GM12874 (cell line): ENCODE measurements at regions not wholly inside any gene's neighbourhood (a gene's known extent, or its start where the extent isn't known, plus 50 kb on each side); places are given as distances from the start of the nearest gene placed in this dataset.
A peak's percentile ranks its signal among the peaks of the same experiment; 100 is the strongest.

Source experiments
- CTCF ChIP-seq: IDR thresholded peaks from 2 replicates; pipeline ENCODE4 v1.5.1; 2011; ENCODE audit warnings: low read depth, mild to moderate bottlenecking, control low read depth, low read length, moderate library complexity; ENCODE audit not compliant: insufficient read depth

- no peak for TF ChIP-seq CTCF
Observed at GRCh38 chr11:28684011-28684586, 575.9 kb downstream of the METTL15 start.

- no peak for TF ChIP-seq CTCF
Observed at GRCh38 chr11:28679795-28680468, 571.7 kb downstream of the METTL15 start.

- TF ChIP-seq CTCF = no peak
Observed at GRCh38 chr11:28677721-28678120, 569.5 kb downstream of the METTL15 start.

- no peak for TF ChIP-seq CTCF
Observed at GRCh38 chr11:28675183-28675582, 567.0 kb downstream of the METTL15 start.

GRCh38 chr11:28674433-28675103, 566.4 kb downstream of the METTL15 start:
- TF ChIP-seq CTCF = peak; percentile 38

GRCh38 chr11:28673691-28674432, 565.7 kb downstream of the METTL15 start:
- no peak for TF ChIP-seq CTCF

- no peak for TF ChIP-seq CTCF
Observed at GRCh38 chr11:28671274-28671673, 563.1 kb downstream of the METTL15 start.
